Muscle of back (tissue), 3 donors: ENCODE measurements at regions not wholly inside any gene's neighbourhood (a gene's known extent, or its start where the extent isn't known, plus 50 kb on each side); places are given as distances from the start of the nearest gene placed in this dataset.
"Not testable (repeated sequence)": the region's sequence is repeated elsewhere in the genome, so short reads cannot be mapped to it uniquely, and the experiment has no call there.

Experiments used
- DNase-seq, 3 donors: peaks; one replicate each; pipeline versions ENCODE4 v3.0.0 to v3.0.0-alpha.2; 2013

DNA sequence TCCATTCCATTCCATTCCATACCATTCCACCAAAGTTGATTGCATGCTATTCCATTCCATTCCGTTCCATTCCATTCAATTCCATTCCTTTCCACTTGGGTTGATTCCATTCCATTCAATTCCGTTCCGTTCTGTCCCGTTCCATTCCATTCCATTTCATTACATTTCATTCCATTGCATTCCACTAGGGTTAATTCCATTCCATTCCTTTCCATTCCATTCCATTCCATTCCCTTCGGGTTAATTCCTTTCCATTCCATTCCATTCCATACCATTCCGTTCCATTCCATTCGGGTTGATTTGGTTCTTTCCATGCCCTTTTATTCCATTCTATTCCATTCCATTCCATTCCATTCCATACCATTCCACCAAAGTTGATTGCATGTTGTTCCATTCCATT, 131.9 kb downstream of the CWH43 start:
- peak in 1 of 3 donors; percentile 6 for DNase-seq

DNA sequence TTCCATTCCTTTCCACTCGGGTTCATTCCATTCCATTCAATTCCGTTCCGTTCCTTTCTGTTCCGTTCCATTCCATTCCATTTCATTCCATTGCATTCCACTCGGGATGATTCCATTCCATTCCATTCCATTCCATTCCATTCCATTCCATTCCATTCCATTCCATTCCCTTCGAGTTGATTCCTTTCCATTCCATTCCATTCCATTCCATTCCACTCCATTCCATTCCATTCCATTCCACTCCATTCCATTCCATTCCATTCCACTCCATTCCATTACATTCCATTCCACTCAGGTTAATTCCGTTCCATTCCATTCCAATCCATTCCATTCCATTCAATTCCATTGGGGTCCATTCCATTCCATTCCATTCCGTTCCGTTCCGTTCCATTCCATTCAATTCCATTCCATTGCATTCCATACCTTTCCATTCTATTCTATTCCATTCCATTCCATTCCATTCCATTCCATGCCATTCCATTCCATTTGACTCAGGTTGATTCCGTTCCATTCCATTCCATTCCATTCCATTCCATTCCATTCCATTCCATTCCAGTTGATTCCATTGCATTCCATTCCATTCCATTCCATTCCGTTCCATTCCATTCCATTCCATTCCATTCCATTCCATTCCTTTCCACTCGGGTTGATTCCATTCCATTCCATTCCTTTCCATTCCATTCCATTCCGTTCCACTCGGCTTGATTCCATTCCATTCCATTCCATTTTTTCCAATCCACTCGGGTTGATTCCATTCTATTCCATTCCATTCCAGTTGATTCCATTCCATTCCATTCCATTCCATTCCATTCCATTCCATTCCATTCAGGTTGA, 132.5 kb downstream of the CWH43 start:
- peak in 1 of 3 donors; percentile 22 for DNase-seq

DNA sequence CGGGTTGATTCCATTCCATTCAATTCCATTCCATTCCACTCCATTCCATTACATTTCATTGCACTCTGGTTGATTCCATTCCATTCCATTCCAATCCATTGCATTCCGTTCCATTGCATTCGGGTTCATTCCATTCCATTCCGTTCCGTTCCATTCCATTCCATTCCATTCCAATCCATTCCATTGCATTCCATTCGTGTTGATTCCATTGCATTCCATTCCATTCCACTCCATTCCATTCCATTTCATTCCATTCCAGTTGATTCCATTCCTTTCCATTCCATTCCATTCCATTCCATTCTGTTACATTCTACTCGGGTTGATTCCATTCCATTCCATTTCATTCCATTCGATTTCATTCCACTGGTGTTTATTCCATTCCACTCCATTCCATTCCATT, 133.3 kb downstream of the CWH43 start:
- peak in 1 of 3 donors; percentile 17 for DNase-seq

DNA sequence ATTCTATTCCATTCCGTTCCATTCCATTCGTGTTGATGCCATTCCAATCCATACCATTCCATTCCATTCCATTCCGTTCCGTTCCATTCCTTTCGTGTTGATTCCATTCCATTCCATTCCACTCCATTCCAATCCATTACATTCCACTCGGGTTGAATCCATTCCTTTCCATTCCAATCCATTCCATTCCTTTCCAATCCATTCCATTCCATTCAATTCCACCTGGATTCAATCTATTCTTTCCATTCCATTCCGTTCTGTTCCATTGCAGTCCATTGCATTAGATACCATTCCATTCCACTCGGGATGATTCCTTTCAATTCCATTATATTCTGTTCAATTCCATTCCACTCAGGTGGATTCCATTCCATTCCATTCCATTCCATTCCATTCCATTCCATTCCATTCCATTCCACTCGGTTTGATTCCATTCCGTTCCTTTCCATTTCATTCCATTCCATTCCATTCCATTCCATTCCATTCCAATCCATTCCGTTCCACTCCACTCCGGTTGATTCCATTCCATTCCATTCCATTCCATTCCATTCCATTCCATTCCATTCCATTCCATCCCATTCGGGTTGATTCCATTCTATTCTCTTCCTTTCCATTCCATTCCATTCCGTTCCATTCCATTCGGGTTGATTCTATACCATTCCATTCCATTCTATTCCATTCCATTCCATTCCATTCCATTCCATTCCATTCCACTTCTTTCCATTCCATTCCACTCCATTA, 134.1 kb downstream of the CWH43 start:
- peak in 1 of 3 donors; percentile 19 for DNase-seq

DNA sequence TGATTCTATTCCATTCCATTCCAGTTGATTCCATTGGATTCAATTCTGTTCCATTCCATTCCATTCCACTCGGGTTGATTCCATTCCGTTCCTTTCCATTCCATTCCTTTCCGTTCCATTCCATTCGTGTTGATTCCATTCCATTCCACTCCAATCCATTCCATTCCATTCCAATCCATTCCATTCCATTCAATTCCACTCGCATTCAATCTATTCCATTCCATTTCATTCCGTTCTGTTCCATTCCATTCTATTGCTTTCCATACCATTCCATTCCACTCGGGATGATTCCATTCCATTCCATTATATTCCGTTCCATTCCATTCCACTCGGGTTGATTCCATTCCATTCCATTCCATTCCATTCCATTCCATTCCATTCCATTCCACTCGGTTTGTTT, 134.7 kb downstream of the CWH43 start:
- DNase-seq = peak; percentile 40 to 73 (median 42)

DNA sequence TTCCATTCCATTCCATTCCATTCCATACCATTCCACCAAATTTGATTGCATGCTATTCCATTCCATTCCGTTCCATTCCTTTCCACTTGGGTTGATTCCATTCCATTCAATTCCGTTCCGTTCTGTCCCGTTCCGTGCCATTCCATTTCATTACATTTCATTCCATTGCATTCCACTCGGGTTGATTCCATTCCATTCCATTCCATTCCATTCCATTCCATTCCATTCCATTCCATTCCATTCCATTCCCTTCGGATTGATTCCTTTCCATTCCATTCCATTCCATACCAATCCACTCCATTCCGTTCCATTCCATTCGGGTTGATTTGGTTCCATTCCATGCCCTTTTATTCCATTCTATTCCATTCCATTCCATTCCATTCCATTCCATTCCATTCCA, 140.4 kb downstream of the CWH43 start:
- not testable (repeated sequence) for DNase-seq

DNA sequence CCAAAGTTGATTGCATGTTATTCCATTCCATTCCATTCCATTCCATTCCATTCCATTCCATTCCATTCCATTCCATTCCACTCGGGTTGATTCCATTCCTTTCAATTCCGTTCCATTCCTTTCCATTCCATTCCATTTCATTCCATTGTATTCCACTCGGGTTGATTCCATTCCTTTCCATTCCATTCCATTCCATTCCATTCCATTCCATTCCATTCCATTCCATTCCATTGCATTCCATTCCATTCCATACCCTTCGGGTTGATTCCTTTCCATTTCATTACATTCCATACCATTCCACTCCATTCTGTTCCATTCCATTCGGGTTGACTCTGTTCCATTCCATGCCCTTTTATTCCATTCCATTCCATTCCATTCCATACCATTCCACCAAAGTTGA, 140.8 kb downstream of the CWH43 start:
- not testable (repeated sequence) for DNase-seq

DNA sequence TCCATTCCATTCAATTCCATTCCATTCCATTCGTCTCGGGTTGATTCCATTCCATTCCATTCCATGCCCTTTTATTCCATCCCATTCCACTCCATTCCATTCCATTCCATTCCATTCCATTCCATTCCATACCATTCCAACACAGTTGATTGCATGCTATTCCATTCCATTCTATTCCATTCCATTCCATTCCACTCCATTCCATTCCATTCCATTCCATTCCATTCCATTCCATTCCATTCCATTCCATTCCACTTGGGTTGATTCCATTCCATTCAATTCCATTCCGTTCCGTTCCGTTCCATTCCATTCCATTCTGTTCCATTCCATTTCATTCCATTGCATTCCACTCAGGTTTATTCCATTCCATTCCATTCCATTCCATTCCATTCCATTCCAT, 143.3 kb downstream of the CWH43 start:
- DNase-seq = not testable (repeated sequence)

DNA sequence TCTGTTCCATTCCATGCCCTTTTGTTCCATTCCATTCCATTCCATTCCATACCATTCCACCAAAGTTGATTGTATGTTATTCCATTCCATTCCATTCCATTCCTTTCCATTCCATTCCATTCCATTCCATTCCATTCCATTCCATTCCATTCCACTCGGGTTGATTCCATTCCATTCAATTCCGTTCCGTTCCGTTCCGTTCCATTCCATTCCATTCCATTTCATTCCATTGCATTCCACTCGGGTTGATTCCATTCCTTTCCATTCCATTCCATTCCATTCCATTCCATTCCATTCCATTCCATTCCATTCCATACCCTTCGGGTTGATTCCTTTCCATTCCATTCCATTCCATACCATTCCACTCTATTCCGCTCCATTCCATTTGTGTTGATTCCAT, 143.8 kb downstream of the CWH43 start:
- not testable (repeated sequence) for DNase-seq

DNA sequence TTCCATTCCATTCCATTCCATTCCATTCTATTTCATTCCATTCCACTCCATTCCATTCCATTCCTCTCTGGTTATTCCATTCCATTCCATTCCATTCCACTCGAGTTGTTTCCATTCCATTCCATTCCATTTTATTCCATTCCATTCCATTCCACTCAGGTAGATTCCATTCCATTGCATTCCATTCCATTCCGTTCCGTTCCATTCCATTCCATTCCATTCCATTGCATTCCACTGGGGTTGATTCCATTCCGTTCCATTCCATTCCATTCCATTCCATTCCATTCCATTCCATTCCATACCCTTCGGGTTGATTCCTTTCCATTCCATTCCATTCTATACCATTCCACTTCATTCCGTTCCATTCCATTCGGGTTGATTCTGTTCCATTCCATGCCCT, 144.6 kb downstream of the CWH43 start:
- not testable (repeated sequence) for DNase-seq

DNA sequence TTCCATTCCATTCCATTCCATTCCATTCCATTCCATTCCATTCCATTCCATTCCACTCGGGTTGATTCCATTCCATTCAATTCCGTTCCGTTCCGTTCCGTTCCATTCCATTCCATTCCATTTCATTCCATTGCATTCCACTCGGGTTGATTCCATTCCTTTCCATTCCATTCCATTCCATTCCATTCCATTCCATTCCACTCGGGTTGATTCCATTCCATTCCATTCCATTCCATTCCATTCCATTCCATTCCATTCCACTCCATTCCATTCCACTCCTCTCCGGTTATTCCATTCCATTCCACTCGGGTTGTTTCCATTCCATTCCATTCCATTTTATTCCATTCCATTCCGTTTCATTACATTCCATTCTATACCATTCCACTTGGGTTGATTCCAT, 151.0 kb downstream of the CWH43 start:
- not testable (repeated sequence) for DNase-seq

DNA sequence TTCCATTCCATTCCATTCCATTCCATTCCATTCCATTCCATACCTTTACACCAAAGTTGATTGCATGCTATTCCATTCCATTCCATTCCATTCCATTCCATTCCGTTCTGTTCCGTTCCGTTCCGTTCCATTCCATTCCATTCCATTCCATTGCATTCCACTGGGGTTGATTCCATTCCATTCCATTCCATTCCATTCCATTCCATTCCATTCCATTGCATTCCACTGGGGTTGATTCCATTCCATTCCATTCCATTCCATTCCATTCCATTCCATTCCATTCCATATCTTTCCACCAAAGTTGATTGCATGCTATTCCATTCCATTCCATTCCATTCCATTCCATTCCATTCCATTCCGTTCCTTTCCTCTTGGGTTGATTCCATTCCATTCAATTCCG, 151.9 kb downstream of the CWH43 start:
- not testable (repeated sequence) for DNase-seq

DNA sequence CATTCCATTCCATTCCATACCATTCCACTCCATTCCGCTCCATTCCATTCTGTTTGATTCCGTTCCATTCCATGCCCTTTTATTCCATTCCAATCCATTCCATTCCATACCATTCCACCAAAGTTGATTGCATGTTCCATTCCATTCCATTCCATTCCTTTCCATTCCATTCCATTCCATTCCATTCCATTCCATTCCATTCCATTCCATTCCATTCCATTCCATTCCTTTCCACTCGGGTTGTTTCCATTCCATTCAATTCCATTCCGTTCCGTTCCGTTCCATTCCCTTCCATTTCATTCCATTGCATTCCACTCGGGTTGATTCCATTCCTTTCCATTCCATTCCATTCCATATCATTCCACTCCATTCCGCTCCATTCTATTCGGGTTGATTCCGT, 152.7 kb downstream of the CWH43 start:
- DNase-seq = not testable (repeated sequence)

DNA sequence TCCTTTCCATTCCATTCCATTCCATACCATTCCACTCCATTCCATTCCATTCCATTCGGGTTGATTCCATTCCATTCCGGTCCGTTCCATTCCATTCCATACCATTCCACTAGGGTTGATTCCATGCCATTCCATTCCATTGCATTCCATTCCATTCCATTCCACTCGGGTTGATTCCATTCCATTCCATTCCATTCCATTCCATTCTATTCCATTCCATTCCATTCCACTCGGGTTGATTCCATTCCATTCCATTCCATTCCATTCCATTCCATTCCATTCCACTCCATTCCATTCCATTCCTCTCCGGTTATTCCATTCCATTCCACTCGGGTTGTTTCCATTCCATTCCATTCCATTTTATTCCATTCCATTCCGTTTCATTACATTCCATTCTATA, 153.4 kb downstream of the CWH43 start:
- DNase-seq = not testable (repeated sequence)

DNA sequence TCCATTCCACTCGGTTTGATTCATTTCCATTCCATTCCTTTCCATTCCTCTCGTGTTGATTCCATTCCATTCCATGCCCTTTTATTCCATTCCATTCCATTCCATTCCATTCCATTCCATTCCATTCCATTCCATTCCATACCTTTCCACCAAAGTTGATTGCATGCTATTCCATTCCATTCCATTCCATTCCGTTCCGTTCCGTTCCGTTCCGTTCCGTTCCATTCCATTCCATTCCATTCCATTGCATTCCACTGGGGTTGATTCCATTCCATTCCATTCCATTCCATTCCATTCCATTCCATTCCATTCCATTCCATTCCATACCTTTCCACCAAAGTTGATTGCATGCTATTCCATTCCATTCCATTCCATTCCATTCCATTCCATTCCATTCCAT, 154.3 kb downstream of the CWH43 start:
- DNase-seq = not testable (repeated sequence)

DNA sequence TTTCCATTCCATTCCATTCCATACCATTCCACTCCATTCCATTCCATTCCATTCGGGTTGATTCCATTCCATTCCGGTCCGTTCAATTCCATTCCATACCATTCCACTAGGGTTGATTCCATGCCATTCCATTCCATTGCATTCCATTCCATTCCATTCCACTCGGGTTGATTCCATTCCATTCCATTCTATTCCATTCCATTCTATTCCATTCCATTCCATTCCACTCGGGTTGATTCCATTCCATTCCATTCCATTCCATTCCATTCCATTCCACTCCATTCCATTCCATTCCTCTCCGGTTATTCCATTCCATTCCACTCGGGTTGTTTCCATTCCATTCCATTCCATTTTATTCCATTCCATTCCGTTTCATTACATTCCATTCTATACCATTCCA, 155.9 kb downstream of the CWH43 start:
- DNase-seq = not testable (repeated sequence)

DNA sequence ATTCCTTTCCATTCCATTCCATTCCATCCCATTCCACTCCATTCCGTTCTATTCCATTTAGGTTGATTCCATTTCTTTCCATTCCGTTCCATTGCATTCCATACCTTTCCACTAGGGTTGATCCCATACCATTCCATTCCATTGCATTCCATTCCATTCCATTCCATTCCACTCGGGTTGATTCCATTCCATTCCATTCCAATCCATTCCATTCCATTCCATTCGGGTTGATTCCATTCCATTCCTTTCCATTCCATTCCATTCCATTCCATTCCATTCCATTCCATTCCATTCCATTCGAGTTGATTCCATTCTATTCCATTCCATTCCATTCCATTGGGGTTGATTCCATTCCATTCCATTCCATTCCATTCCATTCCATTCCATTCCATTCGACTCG, 161.1 kb downstream of the CWH43 start:
- not testable (repeated sequence) for DNase-seq

DNA sequence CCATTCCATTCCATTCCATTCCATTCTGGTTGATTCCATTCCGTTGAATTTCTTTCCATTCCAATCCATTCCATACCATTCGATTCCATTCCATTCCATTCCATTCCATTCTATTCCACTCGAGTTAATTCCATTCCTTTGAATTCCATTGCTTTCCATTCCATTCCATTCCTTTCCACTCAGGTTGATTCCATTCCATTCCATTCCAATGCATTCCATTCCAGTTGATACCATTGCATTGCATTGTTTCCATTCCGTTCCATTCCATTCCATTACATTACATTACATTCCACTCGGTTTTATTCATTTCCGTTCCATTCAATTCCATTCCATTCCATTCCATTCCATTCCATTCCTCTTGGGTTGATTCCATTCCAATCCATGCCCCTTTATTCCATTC, 161.5 kb downstream of the CWH43 start:
- peak in 1 of 3 donors; percentile 35 for DNase-seq

DNA sequence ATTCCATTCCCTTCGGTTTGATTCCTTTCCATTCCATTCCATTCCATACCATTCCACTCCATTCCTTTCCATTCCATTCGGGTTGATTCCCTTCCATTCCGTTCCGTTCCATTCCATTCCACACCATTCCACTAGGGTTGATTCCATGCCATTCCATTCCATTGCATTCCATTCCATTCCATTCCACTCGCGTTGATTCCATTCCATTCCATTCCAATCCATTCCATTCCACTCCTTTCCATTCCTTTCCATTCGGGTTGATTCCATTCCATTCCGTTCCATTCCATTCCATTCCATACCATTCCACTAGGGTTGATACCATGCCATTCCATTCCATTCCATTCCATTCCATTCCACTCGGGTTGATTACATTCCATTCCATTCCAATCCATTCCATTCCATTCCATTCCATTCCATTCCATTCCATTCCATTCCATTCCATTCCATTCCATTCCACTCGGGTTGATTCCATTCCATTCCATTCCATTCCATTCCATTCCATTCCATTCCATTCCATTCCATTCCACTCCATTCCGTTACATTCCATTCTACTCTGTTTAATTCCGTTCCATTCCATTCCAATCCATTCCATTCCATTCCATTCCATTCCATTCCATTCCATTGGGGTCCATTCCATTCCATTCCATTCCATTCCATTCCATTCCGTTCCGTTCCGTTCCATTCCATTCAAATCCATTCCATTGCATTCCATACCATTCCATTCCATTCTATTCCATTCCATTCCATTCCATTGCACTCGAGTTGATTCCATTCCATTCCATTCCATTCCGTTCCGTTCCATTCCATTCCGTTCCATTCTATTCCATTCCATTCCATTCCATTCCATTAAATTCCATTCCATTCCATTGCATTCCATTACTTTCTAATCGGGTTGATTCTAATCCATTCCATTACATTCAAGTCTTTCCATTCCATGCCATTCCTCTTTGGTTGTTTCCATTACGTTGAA, 163.2 kb downstream of the CWH43 start:
- peak; percentile 80 to 85 (median 85) for DNase-seq

DNA sequence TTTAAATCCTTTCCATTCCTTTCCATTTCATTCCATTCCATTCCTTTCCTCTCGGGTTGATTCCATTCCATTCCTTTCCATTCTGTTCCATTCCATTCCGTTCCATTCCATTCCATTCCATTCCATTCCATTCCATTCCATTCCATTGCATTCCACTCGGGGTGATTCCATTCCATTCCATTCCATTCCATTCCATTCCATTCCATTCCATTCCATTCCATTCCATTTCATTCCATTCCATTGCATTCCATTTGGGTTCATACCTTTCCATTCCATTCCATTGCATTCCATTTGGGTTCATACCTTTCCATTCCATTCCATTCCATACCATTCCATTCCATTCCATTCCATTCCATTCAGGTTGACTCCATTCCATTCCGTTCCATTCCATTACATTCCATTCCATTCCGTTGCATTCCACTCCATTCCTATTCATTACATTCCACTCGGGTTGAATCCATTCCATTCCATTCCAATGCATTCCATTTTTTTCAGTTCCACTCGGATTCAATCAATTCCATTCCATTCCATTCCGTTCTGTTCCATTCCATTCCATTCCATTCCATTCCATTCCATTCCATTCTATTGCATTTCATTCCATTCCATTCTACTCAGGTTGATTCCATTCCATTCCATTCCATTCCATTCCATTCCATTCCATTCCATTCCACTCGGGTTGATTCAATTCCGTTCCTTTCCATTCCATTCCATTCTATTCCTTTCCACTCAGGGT, 164.4 kb downstream of the CWH43 start:
- DNase-seq = not testable (repeated sequence)

DNA sequence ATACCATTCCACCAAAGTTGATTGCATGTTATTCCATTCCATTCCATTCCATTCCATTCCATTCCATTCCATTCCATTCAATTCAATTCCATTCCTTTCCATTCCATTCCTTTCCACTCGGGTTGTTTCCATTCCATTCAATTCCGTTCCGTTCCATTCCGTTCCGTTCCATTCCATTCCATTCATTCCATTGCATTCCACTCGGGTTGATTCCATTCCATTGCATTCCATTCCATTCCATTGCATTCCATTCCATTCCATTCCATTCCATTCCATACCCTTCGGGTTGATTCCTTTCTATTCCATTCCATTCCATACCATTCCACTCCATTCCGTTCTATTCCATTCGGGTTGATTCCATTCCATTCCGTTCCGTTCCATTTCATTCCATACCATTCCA, 166.9 kb downstream of the CWH43 start:
- not testable (repeated sequence) for DNase-seq
